GM18861 (cell line): ENCODE measurements at regions not wholly inside any gene's neighbourhood (a gene's known extent, or its start where the extent isn't known, plus 50 kb on each side); places are given as distances from the start of the nearest gene placed in this dataset.
"Not testable (repeated sequence)": the region's sequence is repeated elsewhere in the genome, so short reads cannot be mapped to it uniquely, and the experiment has no call there.

Experiments used
- ATAC-seq: cut with Tn5 transposase; IDR thresholded peaks from one replicate; pipeline ENCODE4 v1.9.1; 2021; ENCODE audit not compliant: unreplicated experiment

DNA sequence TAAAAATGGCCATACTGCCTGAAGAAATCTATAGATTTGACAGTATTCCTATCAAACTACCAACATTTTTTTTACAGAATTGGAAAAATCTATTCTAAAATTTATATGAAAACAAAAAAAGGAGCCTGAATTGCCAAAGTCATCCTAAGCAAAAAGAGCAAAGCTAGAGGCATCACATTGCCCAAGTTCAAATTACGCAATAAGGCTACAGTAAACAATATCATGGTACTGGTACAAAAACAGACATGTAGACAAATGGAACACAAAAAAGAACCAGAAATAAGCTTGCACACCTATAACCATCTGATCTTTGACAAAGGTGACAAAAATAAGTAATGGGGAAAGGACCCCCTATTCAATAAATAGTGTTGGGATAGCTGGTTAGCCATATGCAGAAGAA lies 50.2 kb upstream of the THSD7B start:
- no peak for ATAC-seq

DNA sequence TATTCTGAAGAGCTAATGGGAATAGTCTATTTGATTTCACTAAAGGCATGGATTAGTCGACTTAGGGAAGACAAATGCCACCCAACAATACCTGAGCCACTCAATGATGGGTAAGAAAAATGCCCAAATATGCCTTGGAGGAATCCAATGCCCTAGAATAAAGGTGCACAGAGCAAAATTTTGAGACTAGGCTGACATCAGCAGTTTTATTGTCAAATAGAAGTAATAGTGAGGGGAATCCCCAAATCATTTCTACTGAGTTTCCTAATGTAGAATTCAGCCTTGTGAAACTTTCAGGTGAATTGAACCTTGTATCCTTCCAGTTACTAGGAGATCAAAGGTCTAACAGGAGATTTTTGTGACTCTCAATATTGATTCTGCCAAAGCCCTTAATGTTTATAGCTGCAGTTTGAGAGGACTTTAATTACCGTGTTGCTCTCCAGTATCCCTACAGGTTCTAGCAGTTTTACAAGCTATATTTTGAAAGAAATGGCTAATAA lies 50.8 kb upstream of the THSD7B start:
- no peak for ATAC-seq

DNA sequence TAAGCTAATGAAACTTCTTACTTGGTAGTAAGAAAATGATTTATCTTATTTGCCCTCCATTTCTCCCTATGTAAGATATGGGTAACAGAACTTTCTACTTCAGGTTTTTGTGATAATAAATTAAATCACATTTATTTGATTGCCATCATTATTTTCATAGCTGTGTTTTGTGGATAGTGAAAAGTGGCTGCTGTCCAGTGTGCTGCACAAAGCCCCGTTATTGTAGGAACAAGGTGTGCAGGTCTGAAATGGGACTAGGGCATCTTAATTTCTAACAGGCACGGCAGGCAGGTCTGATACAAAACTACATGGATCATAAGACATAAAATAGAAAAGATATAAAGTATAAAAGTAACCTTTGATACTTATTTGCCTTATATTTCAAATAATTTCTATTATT lies 51.6 kb upstream of the THSD7B start:
- ATAC-seq: no peak

DNA sequence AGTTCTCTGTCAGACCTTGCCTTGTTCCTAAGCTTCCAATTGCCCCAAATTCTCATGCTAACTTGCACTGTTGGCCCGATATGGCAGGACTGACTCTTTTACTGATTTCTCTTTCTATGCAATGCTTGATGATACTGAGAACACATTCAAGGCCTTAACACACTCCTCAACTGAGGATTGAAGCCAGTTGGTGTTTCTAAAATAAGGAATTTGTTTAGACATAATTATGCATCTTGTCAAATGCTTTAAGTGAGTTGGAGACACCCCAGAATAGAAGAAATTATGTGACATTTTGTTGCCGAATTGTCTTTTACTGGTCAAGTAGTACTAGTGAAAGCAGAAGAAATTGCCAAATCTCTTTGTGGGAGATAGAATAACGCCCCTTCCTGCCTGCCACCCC lies 60.0 kb upstream of the THSD7B start:
- ATAC-seq: no peak

DNA sequence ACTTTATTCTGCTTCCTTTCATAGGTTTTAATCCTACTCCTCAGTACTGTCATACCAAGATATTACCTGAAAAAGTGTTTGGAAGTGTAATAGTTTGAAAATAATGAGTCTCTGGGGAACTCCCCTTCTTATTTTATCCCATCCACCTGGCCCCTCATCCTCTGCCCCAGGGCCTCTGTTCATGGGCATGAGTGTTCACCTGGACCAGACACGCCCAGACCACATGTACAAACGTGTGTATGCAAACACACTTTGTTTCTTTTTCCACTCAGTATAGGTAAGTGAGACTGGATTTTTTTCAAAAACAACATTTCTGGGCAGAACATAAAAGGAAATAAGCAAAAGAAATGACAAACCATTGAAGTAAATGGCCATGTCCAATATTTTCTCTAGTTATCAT lies 62.1 kb upstream of the THSD7B start:
- ATAC-seq: no peak

DNA sequence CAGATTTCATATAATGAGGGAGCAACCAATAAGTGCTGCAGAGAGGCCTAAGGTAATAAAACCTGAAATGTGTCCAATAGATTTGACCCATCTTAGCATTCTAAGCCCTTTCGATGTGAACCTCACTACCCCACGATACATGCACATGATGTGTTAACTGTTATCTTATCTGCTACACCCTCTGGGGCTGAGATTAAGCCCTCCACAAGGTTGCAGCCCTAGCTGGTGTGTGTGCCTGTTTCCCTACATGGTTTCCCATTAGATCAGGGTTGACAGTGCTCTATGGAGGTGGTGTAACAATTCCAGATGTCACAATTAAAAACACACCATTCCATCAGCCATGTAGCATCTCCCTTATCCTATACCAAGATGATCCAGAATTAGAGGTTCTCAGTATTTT lies 68.9 kb upstream of the THSD7B start:
- ATAC-seq: no peak

DNA sequence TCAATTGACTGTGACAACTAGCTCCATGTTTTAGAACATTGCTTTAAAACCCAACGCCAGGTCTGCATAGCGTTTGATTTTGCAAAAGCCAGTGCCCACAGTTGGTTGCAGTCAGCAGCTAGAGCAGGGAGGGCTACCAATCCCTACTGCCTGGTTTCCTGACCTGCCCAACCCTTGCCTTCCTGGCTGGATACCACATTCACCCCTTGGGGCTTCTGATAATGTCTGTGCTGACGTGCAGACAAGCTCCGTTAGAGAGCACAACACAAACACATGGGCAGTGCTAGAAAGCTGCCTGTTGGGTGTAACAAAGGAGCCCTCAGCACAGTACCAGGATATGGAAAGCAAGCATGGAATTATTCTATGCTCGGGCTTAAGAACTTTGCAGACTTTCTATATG lies 71.4 kb upstream of the THSD7B start:
- no peak for ATAC-seq

DNA sequence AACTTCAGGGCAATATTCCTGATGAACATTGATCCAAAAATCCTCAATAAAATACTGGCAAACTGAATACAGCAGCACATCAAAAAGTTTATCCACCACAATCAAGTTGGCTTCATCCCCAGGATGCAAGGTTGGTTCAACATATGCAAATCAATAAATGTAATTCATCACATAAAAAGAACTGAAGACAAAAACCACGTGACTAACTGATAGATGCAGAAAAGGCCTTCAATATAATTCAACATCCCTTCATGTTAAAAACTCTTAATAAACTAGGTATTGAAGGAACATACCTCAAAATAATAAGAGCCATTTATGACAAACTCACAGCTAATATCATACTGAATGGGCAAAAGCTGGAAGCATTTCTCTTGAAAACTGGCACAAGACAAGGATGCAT lies 85.3 kb upstream of the THSD7B start:
- not testable (repeated sequence) for ATAC-seq

DNA sequence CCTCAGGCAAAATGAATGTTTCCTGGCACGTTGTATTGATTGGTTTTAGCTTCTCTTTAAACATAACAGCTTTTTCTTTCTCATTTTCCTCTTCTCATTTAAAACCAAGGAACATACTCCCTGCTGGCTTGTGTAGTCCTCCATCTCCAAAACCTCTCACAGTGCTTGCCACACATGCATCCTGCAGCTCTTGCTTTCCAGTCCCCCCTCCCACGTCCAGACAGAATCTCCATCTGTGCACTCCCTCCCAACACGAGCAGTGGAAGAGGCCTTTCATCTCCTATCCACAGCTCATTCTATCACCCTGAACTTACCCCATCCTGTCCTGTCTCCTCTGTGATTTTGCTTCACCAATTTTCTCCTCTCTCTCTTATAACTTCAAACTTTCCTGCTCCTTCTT lies 99.6 kb upstream of the THSD7B start:
- ATAC-seq: no peak

DNA sequence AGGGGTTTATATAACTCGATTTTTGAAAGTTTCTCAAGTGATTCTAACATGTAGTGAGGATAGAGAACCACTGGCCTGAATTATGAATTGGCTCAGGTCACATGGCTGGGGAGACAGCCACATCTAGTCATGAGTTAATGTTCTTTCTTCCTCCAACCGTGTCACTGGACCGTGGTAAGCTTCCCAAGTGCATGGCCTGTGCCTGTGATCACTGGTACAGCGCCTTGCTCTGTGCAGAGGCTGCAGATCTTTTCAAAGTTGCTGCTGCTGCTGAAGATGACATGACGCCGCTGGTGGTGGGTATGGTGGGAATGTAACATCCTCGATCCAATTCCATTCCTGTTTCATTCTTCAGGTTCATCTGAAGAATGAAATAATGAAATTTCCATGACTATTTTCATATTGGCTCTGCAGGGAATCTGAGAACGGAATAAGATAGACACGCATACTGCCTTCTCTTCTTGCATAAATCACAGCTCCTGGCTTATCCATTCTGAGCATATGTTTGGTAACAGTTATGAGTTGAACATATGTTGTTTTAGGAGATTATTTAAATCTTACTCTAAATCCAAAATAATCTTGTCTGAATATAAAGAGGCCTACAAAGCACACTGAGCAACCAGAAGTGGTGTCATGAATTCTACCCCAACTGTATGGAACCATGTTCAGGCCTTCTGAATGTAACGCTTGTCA lies 100.5 kb upstream of the THSD7B start:
- no peak for ATAC-seq

DNA sequence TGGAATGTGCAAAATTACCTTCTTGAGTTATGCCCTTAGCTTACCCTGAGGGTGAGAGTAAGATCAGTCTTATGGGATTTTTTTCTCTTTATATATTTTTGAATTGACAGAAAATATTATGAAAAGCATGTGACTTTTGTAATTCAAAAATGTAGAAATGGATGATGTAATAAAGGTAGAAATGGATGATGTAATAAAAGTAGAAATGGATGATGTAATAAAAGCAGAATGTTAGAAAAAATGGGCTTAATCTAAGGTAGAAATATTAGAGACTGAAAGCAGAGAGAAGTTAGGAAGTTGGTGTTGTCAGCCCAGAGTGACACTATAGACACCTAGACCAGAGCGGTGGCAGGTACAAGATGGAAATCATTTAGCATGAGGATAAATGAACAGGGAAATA lies 107.1 kb upstream of the THSD7B start:
- ATAC-seq: no peak

DNA sequence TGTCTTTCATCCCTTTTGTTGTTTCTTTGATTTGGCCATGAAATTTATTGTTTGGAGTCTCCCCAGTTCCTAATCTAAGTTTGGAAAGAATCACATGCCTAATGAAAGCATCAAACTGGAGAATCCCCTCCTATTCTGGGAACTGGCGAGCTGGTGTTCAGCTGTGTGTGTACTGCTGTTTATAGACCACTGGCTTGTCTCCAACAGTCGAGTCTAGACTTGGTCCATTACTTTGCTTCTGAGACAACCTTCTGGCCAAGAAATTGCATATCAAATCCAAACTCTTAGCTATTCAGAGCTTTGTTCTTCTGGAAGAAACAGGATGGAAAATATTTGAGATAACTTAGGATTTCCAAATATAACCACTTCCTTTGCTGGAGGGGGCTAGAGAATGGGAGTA lies 111.5 kb upstream of the THSD7B start:
- ATAC-seq: no peak

DNA sequence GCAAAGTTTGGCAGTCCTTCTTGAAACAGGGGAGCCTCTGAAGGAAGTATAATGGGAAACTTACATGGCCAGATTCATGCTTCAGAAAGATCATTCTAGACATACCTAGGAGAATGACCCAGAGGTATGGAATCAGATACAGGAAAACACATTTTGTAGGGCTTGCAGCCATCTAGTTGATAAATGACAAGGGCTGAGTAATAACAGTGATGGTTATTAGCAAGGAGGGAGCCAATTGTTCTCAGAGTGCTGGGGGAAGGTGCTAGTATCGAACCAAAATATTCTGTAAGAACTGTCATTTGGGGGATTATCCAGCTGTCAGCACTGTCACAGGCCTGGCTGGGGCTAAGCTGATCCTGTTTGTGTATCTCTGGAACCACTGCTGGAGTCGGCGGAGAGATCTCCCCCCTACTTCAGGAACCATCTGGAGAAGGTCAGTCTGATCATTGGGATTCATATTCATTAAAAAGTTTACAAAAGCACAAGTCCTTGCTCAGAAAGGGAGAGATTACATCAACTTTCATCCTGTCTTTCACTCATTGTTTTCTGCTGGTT lies 113.8 kb upstream of the THSD7B start:
- no peak for ATAC-seq

DNA sequence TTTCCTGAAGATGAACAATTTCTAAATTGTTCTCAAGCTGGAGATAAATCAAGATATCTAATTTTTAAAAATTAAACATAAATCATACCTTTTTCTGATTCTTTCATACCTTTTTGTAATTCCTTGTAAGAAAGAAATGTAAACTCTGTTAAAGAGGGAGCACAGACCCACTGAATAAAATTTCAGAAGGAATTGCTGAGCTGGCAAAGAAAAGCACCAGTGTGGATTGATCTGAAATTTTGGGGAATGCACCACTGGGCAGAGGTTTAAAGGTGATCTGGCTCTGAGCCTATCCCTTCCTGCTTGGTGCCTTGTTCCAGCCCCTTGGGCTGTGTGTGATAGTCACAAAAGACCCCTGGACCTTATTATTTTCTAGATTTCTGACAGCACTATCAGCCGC lies 118.3 kb upstream of the THSD7B start:
- no peak for ATAC-seq

DNA sequence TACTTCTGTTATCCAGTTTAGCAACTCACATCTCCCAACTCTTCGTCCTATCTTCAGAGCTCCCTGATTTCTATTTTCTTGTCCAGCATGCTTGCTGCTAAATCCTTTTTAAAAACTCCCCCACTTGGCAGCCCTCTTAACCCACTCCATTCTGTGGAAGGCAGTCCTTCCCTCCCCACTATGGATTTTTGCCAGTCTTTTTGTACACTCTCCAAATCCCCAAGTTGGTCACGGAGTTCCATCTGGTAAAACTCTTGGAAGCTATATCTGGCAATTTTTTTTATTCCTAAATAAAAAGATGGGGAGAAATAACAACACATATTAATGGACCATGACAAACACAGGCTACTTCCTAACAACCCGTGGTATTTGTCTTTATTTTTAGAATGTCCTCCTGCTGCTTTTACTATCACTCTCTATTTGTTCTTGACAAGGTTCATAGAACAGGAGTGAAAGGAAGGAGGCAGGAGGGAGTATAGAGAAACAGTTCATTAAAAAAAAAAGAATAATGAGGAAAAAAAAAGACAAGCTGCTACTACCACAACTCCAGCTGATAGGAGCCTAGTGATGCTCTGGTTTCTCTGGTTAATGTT lies 120.0 kb upstream of the THSD7B start:
- no peak for ATAC-seq

DNA sequence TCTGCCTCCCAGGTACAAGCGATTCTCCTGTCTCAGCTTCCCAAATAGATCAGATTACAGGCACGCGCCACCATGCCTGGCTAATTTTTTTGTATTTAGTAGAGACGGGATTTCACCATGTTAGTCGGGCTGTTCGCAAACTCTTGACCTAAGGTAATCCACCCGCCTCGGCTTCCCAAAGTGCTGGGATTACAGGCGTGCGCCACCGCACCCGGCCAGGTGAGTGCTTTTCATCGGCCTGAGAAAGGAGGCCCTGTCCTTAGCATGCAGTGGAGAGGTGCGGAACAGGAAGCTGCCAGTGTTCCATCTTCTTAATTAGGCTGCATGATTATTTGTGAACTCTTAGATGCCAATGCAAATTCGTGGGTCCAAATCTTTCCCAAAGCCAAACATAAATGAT lies 125.7 kb upstream of the THSD7B start:
- ATAC-seq: no peak

DNA sequence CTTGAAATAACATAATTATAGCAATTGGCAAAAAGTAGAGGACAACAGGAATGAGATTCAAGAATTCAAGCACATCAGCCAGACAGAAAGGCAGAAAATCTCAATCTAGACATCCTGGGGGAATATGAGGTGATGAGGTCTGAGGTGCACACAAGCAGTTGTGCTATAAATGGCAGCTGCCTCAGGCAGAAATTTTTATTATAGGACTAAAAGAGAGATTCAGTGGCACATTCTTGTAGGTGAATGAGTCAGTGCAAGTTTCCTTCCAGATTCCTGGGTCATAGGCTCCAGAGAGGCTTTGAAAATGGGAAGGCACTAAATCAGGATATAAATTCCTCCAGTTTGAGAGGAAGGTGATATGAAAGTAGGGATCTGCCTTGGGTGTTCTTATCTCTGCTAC lies 127.2 kb upstream of the THSD7B start:
- ATAC-seq: no peak

DNA sequence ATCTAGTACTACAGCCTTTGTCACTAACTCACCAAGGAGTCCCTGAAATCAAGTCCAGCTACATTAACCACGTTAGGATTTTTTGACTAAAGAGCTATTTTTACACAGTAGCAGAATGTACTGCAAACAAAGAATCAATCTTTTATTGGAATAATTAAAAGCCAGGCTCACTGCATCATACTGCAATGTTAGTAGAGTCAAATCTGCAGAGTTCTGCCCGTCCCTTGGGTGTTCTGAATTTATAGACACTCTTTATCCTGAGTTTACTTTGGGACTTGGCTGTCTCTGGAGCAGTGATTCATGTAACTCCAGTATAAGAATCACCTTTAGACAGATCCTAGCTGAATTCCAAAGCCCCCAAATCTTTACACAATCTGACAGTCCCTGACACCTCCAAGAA lies 127.9 kb upstream of the THSD7B start:
- no peak for ATAC-seq

DNA sequence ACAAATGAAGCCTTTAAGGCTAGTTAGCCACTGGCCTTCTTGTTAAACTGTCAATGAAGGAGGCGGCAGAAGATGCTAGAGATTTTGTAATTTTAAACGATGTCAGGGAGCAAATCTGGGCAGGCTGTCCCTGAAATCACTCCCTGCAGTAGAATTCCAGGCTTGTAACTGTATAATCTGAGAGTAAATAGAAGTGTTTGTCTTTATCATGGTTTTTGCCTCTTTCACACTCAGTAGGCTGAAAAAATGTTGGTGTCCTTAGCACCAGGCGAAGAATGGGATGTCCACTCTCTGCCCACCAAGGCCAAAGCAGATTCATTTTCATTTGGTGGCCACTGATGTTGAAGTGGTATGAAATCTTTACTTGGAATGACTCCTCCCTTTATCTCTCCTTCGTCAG lies 136.9 kb upstream of the THSD7B start:
- no peak for ATAC-seq

DNA sequence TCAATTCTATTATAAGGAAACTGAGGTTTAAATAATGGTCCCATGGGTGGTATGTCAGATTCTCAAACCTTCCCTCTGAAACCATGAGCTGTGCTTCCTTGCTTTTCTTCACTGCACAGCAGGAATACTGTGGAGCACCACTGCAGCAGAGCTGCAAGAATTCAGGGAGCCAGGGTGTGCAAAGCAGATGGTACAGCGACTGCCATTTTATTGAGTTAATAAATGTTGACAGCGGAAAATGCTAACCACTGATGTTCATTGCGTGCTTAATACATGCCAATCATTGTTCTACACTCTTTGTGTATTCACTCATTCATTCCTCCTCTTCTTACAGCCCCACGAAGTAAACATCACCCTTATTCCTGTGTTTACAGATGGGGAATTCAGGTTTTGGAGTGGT lies 152.2 kb upstream of the THSD7B start:
- no peak for ATAC-seq

DNA sequence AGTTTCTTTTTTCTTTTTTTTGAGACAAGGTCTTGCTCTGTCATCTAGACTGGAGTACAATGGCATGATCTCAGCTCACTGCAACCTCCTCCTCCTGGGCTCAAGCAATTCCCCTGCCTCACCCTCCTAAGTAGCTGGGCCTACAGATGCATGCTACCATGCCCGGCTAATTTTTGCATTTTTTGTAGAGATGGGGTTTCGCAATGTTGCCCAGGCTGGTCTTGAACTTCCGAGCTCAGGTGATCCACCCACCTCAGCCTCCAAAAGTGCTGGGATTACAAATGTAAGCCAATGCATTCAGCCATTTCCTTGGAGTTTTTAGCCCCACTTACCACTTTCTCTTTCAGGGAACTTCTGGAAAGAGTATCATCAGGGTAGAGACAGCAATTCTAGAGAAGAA lies 153.3 kb upstream of the THSD7B start:
- ATAC-seq: no peak

DNA sequence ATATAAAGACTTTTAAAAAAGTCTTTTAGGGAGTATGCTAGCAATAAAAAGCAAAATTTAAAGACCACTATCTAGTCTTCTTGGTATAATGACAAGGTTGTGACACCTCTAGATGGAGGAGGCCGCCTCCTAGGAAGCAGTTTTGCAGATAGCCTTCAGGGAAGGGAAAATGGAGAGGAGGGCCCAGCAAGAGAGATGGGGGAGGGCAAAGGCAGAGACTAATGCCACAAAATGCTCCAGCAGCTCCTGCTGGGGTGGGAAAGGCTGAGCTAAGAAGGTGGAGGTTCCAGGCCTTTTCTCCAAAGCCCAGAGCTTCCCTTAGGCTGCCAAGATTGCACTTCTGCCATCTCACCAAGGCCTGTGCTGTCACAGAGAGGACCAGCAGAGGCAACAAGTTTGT lies 153.9 kb upstream of the THSD7B start:
- no peak for ATAC-seq
